DMS79 treated with DMSO at 0.1 percent for 48 hours (cell line): ENCODE measurements at regions not wholly inside any gene's neighbourhood (a gene's known extent, or its start where the extent isn't known, plus 50 kb on each side); places are given as distances from the start of the nearest gene placed in this dataset.
"Not testable (repeated sequence)": the region's sequence is repeated elsewhere in the genome, so short reads cannot be mapped to it uniquely, and the experiment has no call there.

Experiments used
- DNase-seq: peaks from one replicate; lab custom pipeline; 2025; lab: John Stamatoyannopoulos, UW

GRCh38 chr2:128661311-128661710, 342.6 kb upstream of the HS6ST1 start:
- no peak for DNase-seq

- no peak for DNase-seq
These were observed 343.4 kb upstream of the HS6ST1 start for GRCh38 chr2:128662051-128662471.

GRCh38 chr2:128663371-128664050, 344.8 kb upstream of the HS6ST1 start:
- DNase-seq, result no peak

- no peak for DNase-seq
These were observed 345.9 kb upstream of the HS6ST1 start for GRCh38 chr2:128664499-128664971.

GRCh38 chr2:128665113-128665512, 346.4 kb upstream of the HS6ST1 start:
- DNase-seq, result no peak

- DNase-seq, result no peak
These were observed 347.9 kb upstream of the HS6ST1 start for GRCh38 chr2:128666596-128666995.

GRCh38 chr2:128667391-128667790, 348.7 kb upstream of the HS6ST1 start:
- no peak for DNase-seq

- no peak for DNase-seq
These were observed 350.3 kb upstream of the HS6ST1 start for GRCh38 chr2:128668946-128669345.

- DNase-seq, result no peak
These were observed 351.4 kb upstream of the HS6ST1 start for GRCh38 chr2:128670066-128670465.

- DNase-seq, result not testable (repeated sequence)
These were observed 353.5 kb upstream of the HS6ST1 start for GRCh38 chr2:128671981-128672757.

- DNase-seq, result not testable (repeated sequence)
These were observed 361.0 kb upstream of the HS6ST1 start for GRCh38 chr2:128679680-128680079.

- DNase-seq, result no peak
These were observed 362.8 kb upstream of the HS6ST1 start for GRCh38 chr2:128681507-128681906.

- DNase-seq, result no peak
These were observed 363.6 kb upstream of the HS6ST1 start for GRCh38 chr2:128682266-128682665.

- no peak for DNase-seq
These were observed 364.1 kb upstream of the HS6ST1 start for GRCh38 chr2:128682729-128683284.

GRCh38 chr2:128684523-128684922, 365.9 kb upstream of the HS6ST1 start:
- DNase-seq, result no peak

- no peak for DNase-seq
These were observed 367.3 kb upstream of the HS6ST1 start for GRCh38 chr2:128685841-128686496.

- no peak for DNase-seq
These were observed 367.8 kb upstream of the HS6ST1 start for GRCh38 chr2:128686497-128686859.

GRCh38 chr2:128686881-128687555, 368.4 kb upstream of the HS6ST1 start:
- DNase-seq, result no peak

GRCh38 chr2:128687565-128687964, 368.9 kb upstream of the HS6ST1 start:
- DNase-seq, result no peak

- no peak for DNase-seq
These were observed 371.3 kb upstream of the HS6ST1 start for GRCh38 chr2:128689971-128690370.

GRCh38 chr2:128690431-128690830, 371.8 kb upstream of the HS6ST1 start:
- no peak for DNase-seq

- no peak for DNase-seq
These were observed 372.2 kb upstream of the HS6ST1 start for GRCh38 chr2:128690869-128691268.
